Thyroid gland (tissue), 4 donors: ENCODE measurements at regions not wholly inside any gene's neighbourhood (a gene's known extent, or its start where the extent isn't known, plus 50 kb on each side); places are given as distances from the start of the nearest gene placed in this dataset.

Experiments used
- CTCF ChIP-seq, 6 experiments: fragments of 200-600 bp in 3 of 6; fragments of 450-650 bp in 3 of 6; sonication (generic) in 3 of 6; IDR thresholded peaks; one replicate each; pipeline ENCODE4 v1.5.1; 2016 to 2019; ENCODE audit warnings: antibody characterized with exemption in 6 of 6, mild to moderate bottlenecking in 2 of 6, inconsistent platforms in 1 of 6, moderate library complexity in 1 of 6
- POLR2A ChIP-seq, 2 donors: fragments of 450-650 bp; IDR thresholded peaks; one replicate each; pipeline ENCODE4 v1.6.1; 2017; ENCODE audit warnings: antibody characterized with exemption in 2 of 2, mild to moderate bottlenecking in 2 of 2, moderate library complexity in 1 of 2

GRCh38 chr5:27318701-27319100, 280.3 kb upstream of the CDH9 start:
- no peak for TF ChIP-seq CTCF (IDR thresholded peaks at IDR 0.05)
- no peak for TF ChIP-seq POLR2A (IDR thresholded peaks at IDR 0.05)
